Activated naive CD8-positive, alpha-beta T cell treated with anti-CD3 and anti-CD28 coated beads, Interleukin-2, amount 10 ng/mL, durations not matched to agents 7 days and 5 days (primary cell): ENCODE measurements at regions not wholly inside any gene's neighbourhood (a gene's known extent, or its start where the extent isn't known, plus 50 kb on each side); places are given as distances from the start of the nearest gene placed in this dataset.

Experiments used
- ATAC-seq: fragments of 150-1000 bp; cut with Tn5 transposase; one replicate; pipeline ENCODE4 v1.10.0; 2021; ENCODE audit warnings: low read depth, moderate library complexity
- POLR2A ChIA-PET: fragments of 350-600 bp; sonication (Branson Sonifier 250); formaldehyde crosslinking; loops from one replicate; lab custom pipeline; 2021; ENCODE audit warnings: antibody characterized with exemption; lab: Charles Lee
- DNase-seq: peaks from one replicate; pipeline ENCODE4 v3.0.0; 2021
- H3K27ac Mint-ChIP-seq: one replicate; pipeline ENCODE4 v1.8.0; 2022; ENCODE audit warnings: mild to moderate bottlenecking, mixed read lengths
- H3K27me3 Mint-ChIP-seq: one replicate; pipeline ENCODE4 v1.8.0; 2022; ENCODE audit warnings: mild to moderate bottlenecking, moderate library complexity, mixed read lengths
- H3K36me3 Mint-ChIP-seq: one replicate; pipeline ENCODE4 v1.8.0; 2021; ENCODE audit warnings: mild to moderate bottlenecking, mixed read lengths
- H3K4me1 Mint-ChIP-seq: one replicate; pipeline ENCODE4 v1.8.0; 2021; ENCODE audit warnings: mixed read lengths
- H3K4me3 Mint-ChIP-seq: one replicate; pipeline ENCODE4 v1.8.0; 2022; ENCODE audit warnings: mild to moderate bottlenecking, moderate library complexity, mixed read lengths
- H3K9me3 Mint-ChIP-seq: one replicate; pipeline ENCODE4 v1.8.0; 2021; ENCODE audit warnings: mixed read lengths

GRCh38 chr5:5971203-5971602 lies 407.1 kb downstream of the MED10 start:
- Mint-ChIP-seq H3K36me3 (no peaks in the 10 kb centered on the region), H3K27me3 (no peaks in the 10 kb centered on the region), H3K9me3 (no peaks in the 10 kb centered on the region), H3K27ac (no peak overlapping the region), H3K4me3 (no peak overlapping the region), H3K4me1 (no peaks in the 10 kb centered on the region)
- no peak for ATAC-seq
- POLR2A ChIA-PET: no interaction called here
- DNase-seq: no peak

- ATAC-seq: no peak
- Mint-ChIP-seq H3K4me1 (no peaks in the 10 kb centered on the region), H3K4me3 (no peak overlapping the region), H3K36me3 (no peaks in the 10 kb centered on the region), H3K27me3 (peaks cover 2% of the 10 kb centered on the region), H3K9me3 (peaks cover 2% of the 10 kb centered on the region), H3K27ac (no peak overlapping the region)
- DNase-seq: no peak
- POLR2A ChIA-PET: no interaction called here
Measured at GRCh38 chr5:5969942-5970483, 408.3 kb downstream of the MED10 start.

- no peak for ATAC-seq
- H3K27me3 Mint-ChIP-seq: peaks cover 4% of the 10 kb centered on the region
- no peak overlapping the region for H3K27ac Mint-ChIP-seq
- no peak overlapping the region for H3K4me3 Mint-ChIP-seq
- no peak for DNase-seq
- POLR2A ChIA-PET: no interaction called here
- H3K4me1 Mint-ChIP-seq: no peaks in the 10 kb centered on the region
- H3K9me3 Mint-ChIP-seq: peaks cover 8% of the 10 kb centered on the region
- no peaks in the 10 kb centered on the region for H3K36me3 Mint-ChIP-seq
Measured at GRCh38 chr5:5968981-5969380, 409.4 kb downstream of the MED10 start.

GRCh38 chr5:5967944-5968343 lies 410.4 kb downstream of the MED10 start:
- H3K4me1 Mint-ChIP-seq: no peaks in the 10 kb centered on the region
- no peak for ATAC-seq
- peaks cover 4% of the 10 kb centered on the region for H3K27me3 Mint-ChIP-seq
- POLR2A ChIA-PET: no interaction called here
- no peaks in the 10 kb centered on the region for H3K36me3 Mint-ChIP-seq
- DNase-seq: no peak
- H3K9me3 Mint-ChIP-seq: peaks cover 8% of the 10 kb centered on the region
- no peak overlapping the region for H3K4me3 Mint-ChIP-seq
- H3K27ac Mint-ChIP-seq: no peak overlapping the region

- H3K4me3 Mint-ChIP-seq: no peak overlapping the region
- no peak overlapping the region for H3K27ac Mint-ChIP-seq
- no peaks in the 10 kb centered on the region for H3K4me1 Mint-ChIP-seq
- H3K27me3 Mint-ChIP-seq: peaks cover 4% of the 10 kb centered on the region
- no peaks in the 10 kb centered on the region for H3K36me3 Mint-ChIP-seq
- DNase-seq (no peak), ATAC-seq (no peak)
- POLR2A ChIA-PET: no interaction called here
- peaks cover 8% of the 10 kb centered on the region for H3K9me3 Mint-ChIP-seq
Measured at GRCh38 chr5:5967373-5967772, 411.0 kb downstream of the MED10 start.

GRCh38 chr5:5965132-5965531 lies 413.2 kb downstream of the MED10 start:
- Mint-ChIP-seq H3K36me3 (no peaks in the 10 kb centered on the region), H3K4me1 (no peaks in the 10 kb centered on the region), H3K4me3 (no peak overlapping the region), H3K9me3 (peaks cover 8% of the 10 kb centered on the region), H3K27ac (no peak overlapping the region), H3K27me3 (peaks cover 4% of the 10 kb centered on the region)
- POLR2A ChIA-PET: no interaction called here
- DNase-seq: no peak
- no peak for ATAC-seq

GRCh38 chr5:5964347-5964746 lies 414.0 kb downstream of the MED10 start:
- Mint-ChIP-seq H3K27me3 (peaks cover 4% of the 10 kb centered on the region), H3K27ac (no peak overlapping the region), H3K4me1 (no peaks in the 10 kb centered on the region), H3K4me3 (no peak overlapping the region), H3K36me3 (no peaks in the 10 kb centered on the region), H3K9me3 (peaks cover 8% of the 10 kb centered on the region)
- POLR2A ChIA-PET: no interaction called here
- ATAC-seq: no peak
- no peak for DNase-seq

GRCh38 chr5:5957737-5958136 lies 420.6 kb downstream of the MED10 start:
- no peaks in the 10 kb centered on the region for H3K9me3 Mint-ChIP-seq
- ATAC-seq: no peak
- DNase-seq: no peak
- H3K27me3 Mint-ChIP-seq: no peaks in the 10 kb centered on the region
- POLR2A ChIA-PET: no interaction called here
- H3K27ac Mint-ChIP-seq: no peak overlapping the region
- no peaks in the 10 kb centered on the region for H3K4me1 Mint-ChIP-seq
- no peaks in the 10 kb centered on the region for H3K36me3 Mint-ChIP-seq
- no peak overlapping the region for H3K4me3 Mint-ChIP-seq

- ATAC-seq (no peak), DNase-seq (no peak)
- H3K4me3 Mint-ChIP-seq: no peak overlapping the region
- POLR2A ChIA-PET: no interaction called here
- H3K36me3 Mint-ChIP-seq: no peaks in the 10 kb centered on the region
- H3K27me3 Mint-ChIP-seq: no peaks in the 10 kb centered on the region
- no peaks in the 10 kb centered on the region for H3K9me3 Mint-ChIP-seq
- H3K4me1 Mint-ChIP-seq: no peaks in the 10 kb centered on the region
- H3K27ac Mint-ChIP-seq: no peak overlapping the region
Measured at GRCh38 chr5:5954275-5954598, 424.1 kb downstream of the MED10 start.

- Mint-ChIP-seq H3K4me1 (no peaks in the 10 kb centered on the region), H3K9me3 (no peaks in the 10 kb centered on the region), H3K27me3 (no peaks in the 10 kb centered on the region), H3K4me3 (no peak overlapping the region), H3K36me3 (no peaks in the 10 kb centered on the region), H3K27ac (no peak overlapping the region)
- ATAC-seq: no peak
- no peak for DNase-seq
- POLR2A ChIA-PET: no interaction called here
Measured at GRCh38 chr5:5953584-5954274, 424.6 kb downstream of the MED10 start.

GRCh38 chr5:5951953-5952352 lies 426.4 kb downstream of the MED10 start:
- POLR2A ChIA-PET: no interaction called here
- no peaks in the 10 kb centered on the region for H3K9me3 Mint-ChIP-seq

GRCh38 chr5:5950658-5951057 lies 427.7 kb downstream of the MED10 start:
- POLR2A ChIA-PET: no interaction called here
- no peak overlapping the region for H3K27ac Mint-ChIP-seq
- no peak overlapping the region for H3K4me3 Mint-ChIP-seq
- no peak for DNase-seq
- ATAC-seq: no peak
- no peaks in the 10 kb centered on the region for H3K9me3 Mint-ChIP-seq
- H3K36me3 Mint-ChIP-seq: no peaks in the 10 kb centered on the region
- no peaks in the 10 kb centered on the region for H3K27me3 Mint-ChIP-seq
- no peaks in the 10 kb centered on the region for H3K4me1 Mint-ChIP-seq

More at GRCh38 chr5:5951953-5952352, 426.4 kb downstream of the MED10 start:
- H3K4me1 Mint-ChIP-seq: no peaks in the 10 kb centered on the region
- no peak overlapping the region for H3K4me3 Mint-ChIP-seq
- DNase-seq: no peak
- ATAC-seq: no peak
- H3K27ac Mint-ChIP-seq: no peak overlapping the region
- H3K36me3 Mint-ChIP-seq: no peaks in the 10 kb centered on the region
- no peaks in the 10 kb centered on the region for H3K27me3 Mint-ChIP-seq

GRCh38 chr5:5941486-5941885 lies 436.9 kb downstream of the MED10 start:
- Mint-ChIP-seq H3K4me3 (no peak overlapping the region), H3K36me3 (no peaks in the 10 kb centered on the region), H3K27me3 (no peaks in the 10 kb centered on the region), H3K9me3 (no peaks in the 10 kb centered on the region), H3K4me1 (no peaks in the 10 kb centered on the region), H3K27ac (no peak overlapping the region)
- ATAC-seq (no peak), DNase-seq (no peak)
- POLR2A ChIA-PET: no interaction called here

- DNase-seq (no peak), ATAC-seq (no peak)
- no peaks in the 10 kb centered on the region for H3K9me3 Mint-ChIP-seq
- H3K27me3 Mint-ChIP-seq: no peaks in the 10 kb centered on the region
- no peak overlapping the region for H3K4me3 Mint-ChIP-seq
- no peaks in the 10 kb centered on the region for H3K36me3 Mint-ChIP-seq
- POLR2A ChIA-PET: no interaction called here
- H3K4me1 Mint-ChIP-seq: no peaks in the 10 kb centered on the region
- H3K27ac Mint-ChIP-seq: no peak overlapping the region
Measured at GRCh38 chr5:5939759-5940370, 438.5 kb downstream of the MED10 start.
